GM23338 (cell line): ENCODE measurements at regions not wholly inside any gene's neighbourhood (a gene's known extent, or its start where the extent isn't known, plus 50 kb on each side); places are given as distances from the start of the nearest gene placed in this dataset.

Experiments used
- ATAC-seq: fragments of 200-7000 bp; cut with Tn5 transposase; 3 replicates; pipeline ENCODE4 v1.9.1; 2020
- DNase-seq: peaks from one replicate; pipeline ENCODE4 v3.0.0-alpha.2; 2015; ENCODE audit warnings: low spot score
- H2AFZ ChIP-seq: fragments of 200-600 bp; sonication (generic); 2 replicates; pipeline ENCODE4 v1.8.0; 2016; ENCODE audit warnings: antibody characterized with exemption, mild to moderate bottlenecking, moderate library complexity
- H3F3A ChIP-seq: fragments of 200-600 bp; sonication (generic); replicated peaks from 2 replicates; pipeline ENCODE4 v1.8.0; 2017; ENCODE audit warnings: antibody characterized with exemption, mixed run types, low read depth
- H3K27ac ChIP-seq: fragments of 200-600 bp; sonication (generic); 2 replicates; pipeline ENCODE4 v1.6.1; 2016; ENCODE audit warnings: low read depth
- H3K27me3 ChIP-seq: fragments of 200-600 bp; sonication (generic); 2 replicates; pipeline ENCODE4 v1.8.0; 2016; ENCODE audit warnings: mild to moderate bottlenecking, mixed run types, moderate library complexity; ENCODE audit not compliant: insufficient read depth
- H3K36me3 ChIP-seq: fragments of 200-600 bp; sonication (generic); 2 replicates; pipeline ENCODE4 v1.8.0; 2016; ENCODE audit warnings: mild to moderate bottlenecking; ENCODE audit not compliant: insufficient read depth
- H3K4me1 ChIP-seq: fragments of 200-600 bp; sonication (generic); 2 replicates; pipeline ENCODE4 v1.8.0; 2016; ENCODE audit warnings: mild to moderate bottlenecking, moderate library complexity; ENCODE audit not compliant: insufficient read depth
- H3K4me2 ChIP-seq: fragments of 200-600 bp; sonication (generic); 2 replicates; pipeline ENCODE4 v1.7.1; 2017; ENCODE audit warnings: mixed run types
- H3K4me3 ChIP-seq: fragments of 200-600 bp; sonication (generic); 2 replicates; pipeline ENCODE4 v1.6.1; 2016; ENCODE audit warnings: mixed run types
- H3K79me2 ChIP-seq: fragments of 200-600 bp; sonication (generic); replicated peaks from 2 replicates; pipeline ENCODE4 v1.8.0; 2017; ENCODE audit warnings: mild to moderate bottlenecking; ENCODE audit not compliant: insufficient read depth
- H3K9me2 ChIP-seq: fragments of 200-600 bp; sonication (generic); 2 replicates; pipeline ENCODE4 v1.8.0; 2017; ENCODE audit not compliant: insufficient read depth
- H4K20me1 ChIP-seq: fragments of 200-600 bp; sonication (generic); replicated peaks from 2 replicates; pipeline ENCODE4 v1.8.0; 2017; ENCODE audit warnings: mild to moderate bottlenecking; ENCODE audit not compliant: insufficient read depth
- H3K27ac Mint-ChIP-seq: 2 replicates; pipeline ENCODE4 v1.8.0; 2020; ENCODE audit warnings: inconsistent platforms, mild to moderate bottlenecking, moderate library complexity, mixed read lengths
- H3K27me3 Mint-ChIP-seq: 3 replicates; pipeline ENCODE4 v1.8.0; 2022; ENCODE audit warnings: low read depth, mild to moderate bottlenecking, moderate library complexity, mixed read lengths, inconsistent platforms; ENCODE audit not compliant: insufficient read depth, poor library complexity
- H3K36me3 Mint-ChIP-seq: 3 replicates; pipeline ENCODE4 v1.8.0; 2021; ENCODE audit warnings: low read depth, mild to moderate bottlenecking, inconsistent platforms, moderate library complexity, mixed read lengths
- H3K4me1 Mint-ChIP-seq: 3 replicates; pipeline ENCODE4 v1.8.0; 2020; ENCODE audit warnings: mild to moderate bottlenecking, inconsistent platforms, mixed read lengths
- H3K4me3 Mint-ChIP-seq: 3 replicates; pipeline ENCODE4 v1.8.0; 2021; ENCODE audit warnings: moderate library complexity, mild to moderate bottlenecking, inconsistent platforms, mixed read lengths
- H3K9me3 Mint-ChIP-seq: 3 replicates; pipeline ENCODE4 v1.8.0; 2020; ENCODE audit warnings: moderate library complexity, mild to moderate bottlenecking, inconsistent platforms, mixed read lengths
- CREB1 ChIP-seq: fragments of 250-450 bp; sonication (Bioruptor Pico); IDR thresholded peaks from 2 replicates; pipeline ENCODE4 v1.5.0; 2020; ENCODE audit warnings: low read depth, mild to moderate bottlenecking, moderate library complexity
- EZH2 ChIP-seq: fragments of 200-600 bp; sonication (generic); IDR thresholded peaks from one replicate; pipeline ENCODE4 v1.8.0; 2017; ENCODE audit warnings: antibody characterized with exemption, mild to moderate bottlenecking, low read depth; ENCODE audit not compliant: unreplicated experiment
- STAT1 ChIP-seq: IDR thresholded peaks from one replicate; pipeline ENCODE4 v1.6.1; 2016; ENCODE audit warnings: antibody characterized with exemption; ENCODE audit not compliant: unreplicated experiment
- ZNF114 ChIP-seq: fragments of 250-450 bp; sonication (Bioruptor Pico); IDR thresholded peaks from 2 replicates; pipeline ENCODE4 v1.5.0; 2020; ENCODE audit warnings: mild to moderate bottlenecking, moderate library complexity
- ZNF331 ChIP-seq: fragments of 250-450 bp; sonication (Bioruptor Pico); IDR thresholded peaks from 2 replicates; pipeline ENCODE4 v1.5.0; 2020; ENCODE audit warnings: low read depth, mild to moderate bottlenecking, moderate library complexity
- TF ChIP-seq, protein P1 (sequence below): fragments of 250-450 bp; sonication (Bioruptor Pico); IDR thresholded peaks from 2 replicates; pipeline ENCODE4 v1.5.0; 2020; ENCODE audit warnings: mild to moderate bottlenecking, moderate library complexity
- TF ChIP-seq, protein P2 (sequence below): IDR thresholded peaks from 2 replicates; pipeline ENCODE4 v1.6.1; 2016; ENCODE audit warnings: antibody characterized with exemption

DNA sequence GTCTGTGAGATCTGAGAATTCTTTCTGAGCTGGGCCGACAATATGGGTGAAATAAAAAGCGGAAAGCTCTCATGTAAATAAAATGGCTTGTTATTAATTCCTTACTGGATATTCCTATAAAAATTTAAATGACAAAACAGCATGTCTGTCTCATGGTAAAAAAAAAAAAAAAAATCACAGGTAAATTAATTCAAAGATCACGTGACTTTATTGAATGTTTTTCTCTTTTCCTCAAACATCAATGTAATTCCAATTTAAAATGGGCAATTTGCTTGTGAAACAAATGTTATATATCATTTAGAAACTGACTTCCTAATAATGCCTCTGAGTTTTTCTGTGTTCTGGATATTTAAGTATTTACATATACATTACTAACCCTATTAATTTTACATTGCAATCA, 280.3 kb downstream of the NR2F2 start (continued):
- TF ChIP-seq, protein P1, sequence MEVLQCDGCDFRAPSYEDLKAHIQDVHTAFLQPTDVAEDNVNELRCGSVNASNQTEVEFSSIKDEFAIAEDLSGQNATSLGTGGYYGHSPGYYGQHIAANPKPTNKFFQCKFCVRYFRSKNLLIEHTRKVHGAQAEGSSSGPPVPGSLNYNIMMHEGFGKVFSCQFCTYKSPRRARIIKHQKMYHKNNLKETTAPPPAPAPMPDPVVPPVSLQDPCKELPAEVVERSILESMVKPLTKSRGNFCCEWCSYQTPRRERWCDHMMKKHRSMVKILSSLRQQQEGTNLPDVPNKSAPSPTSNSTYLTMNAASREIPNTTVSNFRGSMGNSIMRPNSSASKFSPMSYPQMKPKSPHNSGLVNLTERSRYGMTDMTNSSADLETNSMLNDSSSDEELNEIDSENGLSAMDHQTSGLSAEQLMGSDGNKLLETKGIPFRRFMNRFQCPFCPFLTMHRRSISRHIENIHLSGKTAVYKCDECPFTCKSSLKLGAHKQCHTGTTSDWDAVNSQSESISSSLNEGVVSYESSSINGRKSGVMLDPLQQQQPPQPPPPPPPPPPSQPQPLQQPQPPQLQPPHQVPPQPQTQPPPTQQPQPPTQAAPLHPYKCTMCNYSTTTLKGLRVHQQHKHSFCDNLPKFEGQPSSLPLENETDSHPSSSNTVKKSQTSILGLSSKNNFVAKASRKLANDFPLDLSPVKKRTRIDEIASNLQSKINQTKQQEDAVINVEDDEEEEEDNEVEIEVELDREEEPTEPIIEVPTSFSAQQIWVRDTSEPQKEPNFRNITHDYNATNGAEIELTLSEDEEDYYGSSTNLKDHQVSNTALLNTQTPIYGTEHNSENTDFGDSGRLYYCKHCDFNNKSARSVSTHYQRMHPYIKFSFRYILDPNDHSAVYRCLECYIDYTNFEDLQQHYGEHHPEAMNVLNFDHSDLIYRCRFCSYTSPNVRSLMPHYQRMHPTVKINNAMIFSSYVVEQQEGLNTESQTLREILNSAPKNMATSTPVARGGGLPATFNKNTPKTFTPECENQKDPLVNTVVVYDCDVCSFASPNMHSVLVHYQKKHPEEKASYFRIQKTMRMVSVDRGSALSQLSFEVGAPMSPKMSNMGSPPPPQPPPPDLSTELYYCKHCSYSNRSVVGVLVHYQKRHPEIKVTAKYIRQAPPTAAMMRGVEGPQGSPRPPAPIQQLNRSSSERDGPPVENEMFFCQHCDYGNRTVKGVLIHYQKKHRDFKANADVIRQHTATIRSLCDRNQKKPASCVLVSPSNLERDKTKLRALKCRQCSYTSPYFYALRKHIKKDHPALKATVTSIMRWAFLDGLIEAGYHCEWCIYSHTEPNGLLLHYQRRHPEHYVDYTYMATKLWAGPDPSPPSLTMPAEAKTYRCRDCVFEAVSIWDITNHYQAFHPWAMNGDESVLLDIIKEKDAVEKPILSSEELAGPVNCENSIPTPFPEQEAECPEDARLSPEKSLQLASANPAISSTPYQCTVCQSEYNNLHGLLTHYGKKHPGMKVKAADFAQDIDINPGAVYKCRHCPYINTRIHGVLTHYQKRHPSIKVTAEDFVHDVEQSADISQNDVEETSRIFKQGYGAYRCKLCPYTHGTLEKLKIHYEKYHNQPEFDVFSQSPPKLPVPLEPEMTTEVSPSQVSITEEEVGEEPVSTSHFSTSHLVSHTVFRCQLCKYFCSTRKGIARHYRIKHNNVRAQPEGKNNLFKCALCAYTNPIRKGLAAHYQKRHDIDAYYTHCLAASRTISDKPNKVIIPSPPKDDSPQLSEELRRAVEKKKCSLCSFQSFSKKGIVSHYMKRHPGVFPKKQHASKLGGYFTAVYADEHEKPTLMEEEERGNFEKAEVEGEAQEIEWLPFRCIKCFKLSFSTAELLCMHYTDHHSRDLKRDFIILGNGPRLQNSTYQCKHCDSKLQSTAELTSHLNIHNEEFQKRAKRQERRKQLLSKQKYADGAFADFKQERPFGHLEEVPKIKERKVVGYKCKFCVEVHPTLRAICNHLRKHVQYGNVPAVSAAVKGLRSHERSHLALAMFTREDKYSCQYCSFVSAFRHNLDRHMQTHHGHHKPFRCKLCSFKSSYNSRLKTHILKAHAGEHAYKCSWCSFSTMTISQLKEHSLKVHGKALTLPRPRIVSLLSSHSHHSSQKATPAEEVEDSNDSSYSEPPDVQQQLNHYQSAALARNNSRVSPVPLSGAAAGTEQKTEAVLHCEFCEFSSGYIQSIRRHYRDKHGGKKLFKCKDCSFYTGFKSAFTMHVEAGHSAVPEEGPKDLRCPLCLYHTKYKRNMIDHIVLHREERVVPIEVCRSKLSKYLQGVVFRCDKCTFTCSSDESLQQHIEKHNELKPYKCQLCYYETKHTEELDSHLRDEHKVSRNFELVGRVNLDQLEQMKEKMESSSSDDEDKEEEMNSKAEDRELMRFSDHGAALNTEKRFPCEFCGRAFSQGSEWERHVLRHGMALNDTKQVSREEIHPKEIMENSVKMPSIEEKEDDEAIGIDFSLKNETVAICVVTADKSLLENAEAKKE (CRISPR knock-in tag) = no peak
- TF ChIP-seq CREB1 (CRISPR knock-in tag) (no peak), ZNF331 (CRISPR knock-in tag) (no peak), ZNF114 (CRISPR knock-in tag) (no peak), STAT1 (no peak)
- TF ChIP-seq, protein P2, sequence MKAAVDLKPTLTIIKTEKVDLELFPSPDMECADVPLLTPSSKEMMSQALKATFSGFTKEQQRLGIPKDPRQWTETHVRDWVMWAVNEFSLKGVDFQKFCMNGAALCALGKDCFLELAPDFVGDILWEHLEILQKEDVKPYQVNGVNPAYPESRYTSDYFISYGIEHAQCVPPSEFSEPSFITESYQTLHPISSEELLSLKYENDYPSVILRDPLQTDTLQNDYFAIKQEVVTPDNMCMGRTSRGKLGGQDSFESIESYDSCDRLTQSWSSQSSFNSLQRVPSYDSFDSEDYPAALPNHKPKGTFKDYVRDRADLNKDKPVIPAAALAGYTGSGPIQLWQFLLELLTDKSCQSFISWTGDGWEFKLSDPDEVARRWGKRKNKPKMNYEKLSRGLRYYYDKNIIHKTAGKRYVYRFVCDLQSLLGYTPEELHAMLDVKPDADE = no peak

DNA sequence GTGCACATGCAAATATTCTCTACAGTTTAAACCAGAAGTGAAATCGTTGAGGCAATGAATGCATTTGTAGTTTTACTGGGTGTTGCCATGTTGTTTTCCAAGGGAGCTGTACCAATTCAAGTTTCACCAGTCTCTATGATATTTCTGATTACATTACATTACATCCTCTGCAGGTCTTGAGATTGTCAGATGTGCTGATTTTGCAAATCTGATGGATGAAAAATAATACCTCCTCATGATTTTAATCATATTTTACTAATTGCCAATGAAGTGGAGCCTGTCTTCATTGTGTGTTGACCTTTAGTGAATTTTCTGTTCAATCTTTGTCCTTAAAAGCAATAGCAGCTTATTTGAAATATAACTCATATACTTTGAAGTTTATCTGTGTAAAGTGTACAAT, 282.4 kb downstream of the NR2F2 start:
- Mint-ChIP-seq H3K36me3 (peaks cover 15% of the 10 kb centered on the region; the same call in 2 of the 3 replicates), H3K4me1 (peaks cover 5% of the 10 kb centered on the region), H3K9me3 (peaks cover 17% of the 10 kb centered on the region), H3K4me3 (no peak overlapping the region), H3K27me3 (no peaks in the 10 kb centered on the region), H3K27ac (no peak overlapping the region)
- Histone ChIP-seq H3K36me3 (0 out of 2 replicates have a peak, but pooled peaks cover 8% of the 10 kb centered on the region), H3K27me3 (no peaks in the 10 kb centered on the region), H2AFZ (no peak overlapping the region), H3F3A (no peaks in the 10 kb centered on the region), H3K79me2 (no peaks in the 10 kb centered on the region), H3K4me2 (no peak overlapping the region), H3K9me2 (no peaks in the 10 kb centered on the region), H4K20me1 (no peaks in the 10 kb centered on the region), H3K27ac (no peak overlapping the region), H3K4me3 (no peak overlapping the region), H3K4me1 (peaks cover 5% of the 10 kb centered on the region; the same call in 1 of the 2 replicates)
- no peak for ATAC-seq
- no peak for DNase-seq
- TF ChIP-seq, protein P1 (CRISPR knock-in tag) = no peak
- TF ChIP-seq, protein P2 = no peak
- no peak for TF ChIP-seq EZH2
